GM12878 (cell line): ENCODE measurements at regions not wholly inside any gene's neighbourhood (a gene's known extent, or its start where the extent isn't known, plus 50 kb on each side); places are given as distances from the start of the nearest gene placed in this dataset.
"Not testable (repeated sequence)": the region's sequence is repeated elsewhere in the genome, so short reads cannot be mapped to it uniquely, and the experiment has no call there.

Experiments used
- CTCF ChIP-seq, 3 experiments: IDR thresholded peaks in 2 of 3; conservative IDR thresholded peaks in 1 of 3; 2 replicates each; pipeline ENCODE4 v1.5.1; 2011; ENCODE audit warnings: low read depth in 3 of 3, low read length in 3 of 3, mild to moderate bottlenecking in 3 of 3, control low read depth in 2 of 3, moderate library complexity in 2 of 3, inconsistent platforms in 1 of 3, mixed read lengths in 1 of 3; ENCODE audit not compliant: control insufficient read depth in 2 of 3, insufficient read depth in 1 of 3; ENCODE audit errors: extremely low read depth in 1 of 3
- ELK1 ChIP-seq: IDR thresholded peaks from 2 replicates; pipeline ENCODE4 v1.6.1; 2012; ENCODE audit warnings: low read depth, low read length, improper control_type of control experiment
- EZH2 ChIP-seq: IDR thresholded peaks from 2 replicates; pipeline ENCODE4 v1.6.1; 2012; ENCODE audit warnings: low read depth, mild to moderate bottlenecking, control low read depth, inconsistent platforms, low read length, borderline replicate concordance; ENCODE audit not compliant: control insufficient read depth
- MAX ChIP-seq: IDR thresholded peaks from 2 replicates; pipeline ENCODE4 v1.6.1; 2012; ENCODE audit warnings: low read depth, low read length, improper control_type of control experiment
- POLR2A ChIP-seq: IDR thresholded peaks from 2 replicates; pipeline ENCODE4 v1.6.1; 2011; ENCODE audit warnings: low read depth, mild to moderate bottlenecking, low read length
- POLR2AphosphoS5 ChIP-seq: IDR thresholded peaks from 2 replicates; pipeline ENCODE4 v1.6.1; 2011; ENCODE audit warnings: mild to moderate bottlenecking, low read length, inconsistent platforms
- RAD51 ChIP-seq: fragments of 450-650 bp; IDR thresholded peaks from 2 replicates; pipeline ENCODE4 v1.6.1; 2016; ENCODE audit warnings: moderate library complexity, mild to moderate bottlenecking, inconsistent platforms
- TAF1 ChIP-seq: IDR thresholded peaks from 2 replicates; pipeline ENCODE4 v1.6.1; 2011; ENCODE audit warnings: mild to moderate bottlenecking, low read depth, low read length, borderline replicate concordance
- TCF7 ChIP-seq: IDR thresholded peaks from 2 replicates; pipeline ENCODE4 v1.6.1; 2014; ENCODE audit warnings: antibody characterized with exemption, borderline replicate concordance

- TF ChIP-seq POLR2A; RAD51; TCF7; MAX; EZH2; ELK1; POLR2AphosphoS5; CTCF (IDR thresholded peaks at IDR 0.05 in 2 of 3, conservative IDR thresholded peaks at IDR 0.05 in 1 of 3; ENCODE audit: control insufficient read depth in 2 of 3, extremely low read depth in 1 of 3, insufficient read depth in 1 of 3, low read depth in 3 of 3, low read length in 3 of 3); TAF1: not testable (repeated sequence)
Measured at GRCh38 chr20:51167911-51168310, 145.0 kb upstream of the KCNG1 start.
